ENCODE measurements at regions not wholly inside any gene's neighbourhood (a gene's known extent, or its start where the extent isn't known, plus 50 kb on each side); places are given as distances from the start of the nearest gene placed in this dataset.

DNA sequence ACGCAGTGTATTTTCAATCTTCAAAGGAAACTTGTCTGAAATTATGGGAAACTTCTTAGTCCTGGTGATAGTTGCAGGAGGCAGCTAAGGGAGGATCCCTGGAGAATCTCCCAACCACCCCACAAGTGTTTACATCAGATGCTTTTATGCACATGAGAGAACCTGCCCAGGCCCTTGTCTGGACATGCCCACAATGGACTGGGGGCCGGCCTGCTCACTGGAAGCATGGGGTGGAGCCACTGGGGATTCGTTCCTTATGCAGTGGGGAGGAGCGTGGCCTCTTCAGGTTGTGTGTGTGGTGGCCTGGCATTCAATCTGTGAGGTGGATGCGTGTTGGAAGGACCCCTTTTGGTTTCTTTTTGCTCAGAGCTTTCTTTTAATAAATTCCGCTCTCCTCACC is 398.7 kb upstream of the PPP1R2C start:
- TF ChIP-seq, protein P1, sequence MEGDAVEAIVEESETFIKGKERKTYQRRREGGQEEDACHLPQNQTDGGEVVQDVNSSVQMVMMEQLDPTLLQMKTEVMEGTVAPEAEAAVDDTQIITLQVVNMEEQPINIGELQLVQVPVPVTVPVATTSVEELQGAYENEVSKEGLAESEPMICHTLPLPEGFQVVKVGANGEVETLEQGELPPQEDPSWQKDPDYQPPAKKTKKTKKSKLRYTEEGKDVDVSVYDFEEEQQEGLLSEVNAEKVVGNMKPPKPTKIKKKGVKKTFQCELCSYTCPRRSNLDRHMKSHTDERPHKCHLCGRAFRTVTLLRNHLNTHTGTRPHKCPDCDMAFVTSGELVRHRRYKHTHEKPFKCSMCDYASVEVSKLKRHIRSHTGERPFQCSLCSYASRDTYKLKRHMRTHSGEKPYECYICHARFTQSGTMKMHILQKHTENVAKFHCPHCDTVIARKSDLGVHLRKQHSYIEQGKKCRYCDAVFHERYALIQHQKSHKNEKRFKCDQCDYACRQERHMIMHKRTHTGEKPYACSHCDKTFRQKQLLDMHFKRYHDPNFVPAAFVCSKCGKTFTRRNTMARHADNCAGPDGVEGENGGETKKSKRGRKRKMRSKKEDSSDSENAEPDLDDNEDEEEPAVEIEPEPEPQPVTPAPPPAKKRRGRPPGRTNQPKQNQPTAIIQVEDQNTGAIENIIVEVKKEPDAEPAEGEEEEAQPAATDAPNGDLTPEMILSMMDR (conservative IDR thresholded peaks at IDR 0.05) = no peak
- no peak for TF ChIP-seq EZH2 (IDR thresholded peaks at IDR 0.05; ENCODE audit: low read depth)
